ENCODE measurements at regions not wholly inside any gene's neighbourhood (a gene's known extent, or its start where the extent isn't known, plus 50 kb on each side); places are given as distances from the start of the nearest gene placed in this dataset.

- DNase-seq (ENCODE audit: low spot score) (no peak), FAIRE-seq (no peak)
These were observed 53.8 kb upstream of the FBN2 start for GRCh38 chr5:128591598-128592455.

DNA sequence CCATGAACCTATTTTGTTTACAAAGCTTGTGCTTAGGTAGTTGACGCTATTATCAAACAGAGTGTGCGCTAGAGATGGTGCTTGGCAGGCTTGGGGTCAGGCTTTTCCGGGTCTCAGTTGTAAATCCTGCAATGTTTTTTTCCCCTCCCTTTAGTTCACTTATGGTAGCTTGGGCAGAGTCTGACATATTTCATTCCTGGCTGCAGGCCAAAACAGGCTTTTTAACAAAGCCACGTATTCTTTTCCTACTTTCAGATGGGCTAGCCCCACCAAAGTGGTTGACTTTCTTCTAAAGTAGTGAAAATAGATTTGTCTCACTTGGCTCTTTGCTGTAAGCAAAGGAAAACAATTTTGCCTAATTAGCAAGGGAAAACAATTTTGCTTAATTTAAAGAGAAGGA is 58.0 kb upstream of the FBN2 start:
- FAIRE-seq (no peak), DNase-seq (ENCODE audit: low spot score) (no peak)

DNA sequence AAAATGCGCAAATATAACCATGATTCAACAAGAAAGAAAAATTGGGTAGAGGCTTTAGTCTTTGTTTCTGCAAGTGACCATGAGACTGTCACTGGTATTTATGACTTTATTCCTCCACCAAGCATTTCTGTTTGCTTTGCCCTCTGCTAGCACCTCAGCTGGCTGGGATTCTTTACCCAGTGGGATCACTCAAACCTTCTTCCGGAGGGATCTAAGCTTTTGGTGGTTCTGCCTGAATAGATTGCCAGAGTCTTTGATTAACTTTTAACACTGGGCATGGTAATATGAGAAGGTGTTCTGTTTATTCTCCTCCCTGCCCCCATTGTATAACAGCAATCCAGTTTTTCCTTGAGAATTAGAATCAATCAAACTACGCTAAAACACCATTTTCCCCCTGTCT is 59.1 kb upstream of the FBN2 start:
- FAIRE-seq (no peak), DNase-seq (ENCODE audit: low spot score) (no peak)

GRCh38 chr5:128613128-128613527 is 75.1 kb upstream of the FBN2 start:
- FAIRE-seq, result no peak
- DNase-seq (ENCODE audit: low spot score), result no peak

DNA sequence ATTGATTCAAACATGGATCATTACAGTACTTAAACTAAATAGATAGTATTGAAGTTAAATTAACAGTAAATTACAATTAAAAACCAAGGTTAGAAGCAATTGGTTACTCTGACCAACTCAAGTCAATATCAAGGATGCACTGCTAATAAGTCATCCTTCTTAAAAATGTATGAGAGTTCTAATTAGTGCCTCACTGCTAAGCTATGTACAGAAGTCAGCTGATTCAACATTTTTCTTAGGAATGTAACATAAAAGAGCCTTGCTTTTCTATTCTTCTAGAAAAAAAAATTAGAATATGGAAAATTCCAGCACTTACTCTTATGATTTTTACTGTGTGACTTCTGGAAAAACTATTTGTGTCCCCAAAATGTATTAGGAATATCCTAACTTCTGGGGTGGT is 75.7 kb upstream of the FBN2 start:
- FAIRE-seq, result no peak
- DNase-seq (ENCODE audit: low spot score), result no peak

- no peak for FAIRE-seq
- DNase-seq (ENCODE audit: low spot score), result no peak
These were observed 77.5 kb upstream of the FBN2 start for GRCh38 chr5:128615578-128615977.

- DNase-seq (ENCODE audit: low spot score), result no peak
- FAIRE-seq, result no peak
These were observed 88.6 kb upstream of the FBN2 start for GRCh38 chr5:128626536-128627090.

GRCh38 chr5:128627939-128628338 is 89.9 kb upstream of the FBN2 start:
- FAIRE-seq (no peak), DNase-seq (ENCODE audit: low spot score) (no peak)

DNA sequence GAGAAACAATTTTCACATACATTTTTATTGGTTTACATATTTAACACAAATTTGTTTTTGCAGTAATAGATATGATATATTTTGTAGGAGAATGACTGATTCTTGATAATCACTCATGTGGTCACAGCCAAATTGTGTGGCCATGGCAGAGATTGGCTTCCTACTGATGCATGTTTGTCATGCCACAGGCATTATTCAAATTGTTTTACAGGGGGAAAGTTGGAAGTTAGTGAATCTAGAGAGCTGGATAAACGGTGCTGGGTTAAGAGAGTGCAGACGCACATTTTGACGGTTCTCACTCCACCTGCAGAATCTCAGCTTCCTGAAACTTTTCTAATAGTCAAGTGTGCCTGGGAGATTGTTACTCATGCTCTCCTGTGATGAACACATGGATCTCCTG is 91.1 kb upstream of the FBN2 start:
- no peak for FAIRE-seq
- DNase-seq (ENCODE audit: low spot score), result no peak

GRCh38 chr5:128630121-128630520 is 92.1 kb upstream of the FBN2 start:
- no peak for FAIRE-seq
- no peak for DNase-seq (ENCODE audit: low spot score)

DNA sequence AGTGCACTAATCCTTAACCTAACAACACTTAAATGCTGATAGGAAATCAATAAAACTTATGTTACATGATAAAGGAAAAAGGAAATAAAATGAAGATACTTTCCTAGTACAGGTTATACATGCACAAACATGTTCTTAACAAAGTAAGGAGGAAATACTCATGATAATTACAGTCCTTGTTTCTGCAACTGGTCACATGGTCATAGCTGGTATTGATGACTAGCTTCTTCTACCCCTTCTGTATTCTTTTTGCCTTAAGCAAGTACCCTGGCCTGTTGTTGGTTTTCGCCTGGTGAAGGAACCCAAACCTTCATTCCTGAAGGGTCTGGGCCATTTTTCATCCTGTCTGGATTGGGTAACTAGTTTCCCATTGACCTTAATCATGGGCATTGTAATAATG is 93.7 kb upstream of the FBN2 start:
- FAIRE-seq (no peak), DNase-seq (ENCODE audit: low spot score) (no peak)

- no peak for FAIRE-seq
- no peak for DNase-seq (ENCODE audit: low spot score)
These were observed 94.2 kb upstream of the FBN2 start for GRCh38 chr5:128632264-128632663.

- no peak for FAIRE-seq
These were observed 95.9 kb upstream of the FBN2 start for GRCh38 chr5:128633901-128634300.

DNA sequence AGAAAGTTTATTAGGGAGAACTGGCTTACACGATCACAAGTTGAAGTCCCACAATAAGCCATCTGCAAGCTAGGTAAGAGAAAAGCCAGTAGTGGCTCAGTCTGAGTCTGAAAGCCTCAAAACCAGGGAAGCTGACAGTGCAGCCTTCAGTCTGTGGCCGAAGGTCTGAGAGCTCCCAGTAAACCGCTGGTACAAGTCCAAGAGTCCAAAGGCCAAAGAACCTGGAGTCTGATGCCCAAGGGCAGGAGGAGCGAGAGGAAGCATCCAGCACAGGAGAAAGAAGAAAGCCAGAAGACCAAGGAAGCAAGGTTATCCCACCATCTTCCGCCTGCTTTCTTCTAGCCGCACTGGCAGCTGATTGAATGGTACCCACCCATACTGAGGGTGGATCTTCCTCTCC is 97.3 kb upstream of the FBN2 start:
- no peak for DNase-seq (ENCODE audit: low spot score)
- no peak for FAIRE-seq

More at GRCh38 chr5:128633901-128634300, 95.9 kb upstream of the FBN2 start:
- DNase-seq (ENCODE audit: low spot score), result no peak

GRCh38 chr5:128636361-128636760 is 98.3 kb upstream of the FBN2 start:
- no peak for DNase-seq (ENCODE audit: low spot score)
- no peak for FAIRE-seq

- FAIRE-seq, result no peak
- no peak for DNase-seq (ENCODE audit: low spot score)
These were observed 99.0 kb upstream of the FBN2 start for GRCh38 chr5:128637031-128637430.

DNA sequence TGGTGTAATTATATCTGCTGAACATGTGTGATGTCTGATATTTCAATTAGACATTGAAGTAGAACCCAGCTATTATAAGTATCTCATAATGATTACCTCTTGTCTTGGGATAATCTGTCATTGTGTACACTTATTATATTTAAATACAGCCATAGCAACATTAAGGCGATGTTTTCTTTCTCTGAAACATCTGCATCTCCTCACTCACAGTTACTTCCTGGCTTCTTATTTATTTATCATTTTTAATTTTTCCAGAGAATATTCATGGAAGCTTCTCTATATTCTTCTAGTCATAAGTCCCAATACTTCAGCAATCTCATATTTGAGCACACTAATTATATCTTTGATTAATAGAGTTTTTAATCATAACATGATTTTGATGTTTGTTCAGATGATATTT is 103.8 kb upstream of the FBN2 start:
- no peak for DNase-seq (ENCODE audit: low spot score)
- FAIRE-seq, result no peak

GRCh38 chr5:128644863-128645262 is 106.8 kb upstream of the FBN2 start:
- no peak for FAIRE-seq
- no peak for DNase-seq (ENCODE audit: low spot score)

DNA sequence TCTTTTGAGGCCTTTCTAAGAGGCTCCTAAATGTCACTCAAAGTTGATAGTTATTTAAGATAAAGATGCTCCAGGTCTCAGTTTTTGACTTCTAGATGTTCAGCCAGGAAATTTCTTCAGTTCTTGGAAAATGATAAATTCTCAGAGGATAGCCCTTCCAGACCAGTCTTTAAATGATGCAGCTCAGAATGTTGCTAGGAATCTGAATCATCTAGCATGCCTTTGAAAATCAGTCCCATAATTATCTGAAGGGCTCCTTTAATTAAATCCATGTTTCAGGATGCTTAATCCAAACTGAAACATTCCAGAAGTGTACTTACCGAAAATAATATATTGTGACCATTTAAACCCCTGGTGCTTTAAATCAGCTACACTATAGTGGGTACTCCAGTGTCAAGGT is 107.5 kb upstream of the FBN2 start:
- DNase-seq (ENCODE audit: low spot score), result no peak
- no peak for FAIRE-seq

GRCh38 chr5:128646176-128646575 is 108.1 kb upstream of the FBN2 start:
- no peak for DNase-seq (ENCODE audit: low spot score)
- FAIRE-seq, result no peak

DNA sequence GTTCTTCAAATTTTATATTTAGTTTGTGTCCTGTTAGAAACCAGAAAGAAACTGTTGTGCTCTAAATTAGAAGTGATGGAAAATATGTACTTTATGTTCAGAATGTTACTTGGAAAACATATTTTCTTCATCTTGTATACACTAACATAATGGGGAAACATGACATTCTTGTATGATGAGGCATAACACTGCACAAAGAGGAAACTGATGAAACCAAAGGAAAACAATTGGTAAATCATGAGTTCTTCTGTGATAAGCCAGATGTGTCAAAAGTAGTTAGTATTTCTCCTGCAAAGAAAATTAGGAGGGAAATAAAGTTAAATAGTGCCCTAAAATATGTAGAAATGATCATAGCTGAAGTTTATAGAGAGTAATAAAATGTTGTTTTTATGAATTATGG is 111.1 kb upstream of the FBN2 start:
- no peak for DNase-seq (ENCODE audit: low spot score)
- FAIRE-seq, result no peak

- FAIRE-seq (no peak), DNase-seq (ENCODE audit: low spot score) (no peak)
These were observed 125.0 kb upstream of the FBN2 start for GRCh38 chr5:128662997-128663396.

GRCh38 chr5:128665747-128666355 is 127.8 kb upstream of the FBN2 start:
- DNase-seq (ENCODE audit: low spot score), result no peak
- no peak for FAIRE-seq

Data from RCC 7860 (cell line).